ENCODE measurements at regions not wholly inside any gene's neighbourhood (a gene's known extent, or its start where the extent isn't known, plus 50 kb on each side); places are given as distances from the start of the nearest gene placed in this dataset.
"Not testable (repeated sequence)": the region's sequence is repeated elsewhere in the genome, so short reads cannot be mapped to it uniquely, and the experiment has no call there.

DNA sequence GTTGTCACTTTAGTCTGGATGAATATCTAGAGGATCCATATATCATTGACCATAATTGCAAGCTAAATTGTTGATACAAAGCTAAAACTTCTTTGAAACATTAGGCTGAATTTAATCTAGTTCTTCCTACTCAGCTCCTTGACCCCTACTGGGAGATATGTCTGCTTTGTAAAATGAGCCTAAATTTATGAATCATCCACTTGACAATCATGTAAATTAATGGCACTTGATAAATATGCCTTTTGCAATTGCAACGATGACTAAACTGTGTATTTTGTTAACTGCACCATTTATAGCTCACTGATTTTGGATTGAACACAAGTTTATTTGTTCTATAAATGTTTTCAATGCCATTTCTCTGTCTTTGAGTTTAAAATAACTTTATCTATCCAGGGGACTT lies 1616.5 kb upstream of the FLRT2 start:
- H3K36me3 ChIP-seq, result no peaks in the 10 kb centered on the region
- H3K27me3 ChIP-seq, result no peaks in the 10 kb centered on the region
- no peak for DNase-seq
- WGBS, 3 donors, result 3 to 33% (median 14%) methylated on average over 1 of the region's 1 CpG
- H3K9me3 ChIP-seq, result no peaks in the 10 kb centered on the region
- no peak overlapping the region for H3K27ac ChIP-seq
- no peak for TF ChIP-seq EP300 (IDR thresholded peaks at IDR 0.05)
- TF ChIP-seq POLR2A (IDR thresholded peaks at IDR 0.05), result no peak
- TF ChIP-seq, protein P1, sequence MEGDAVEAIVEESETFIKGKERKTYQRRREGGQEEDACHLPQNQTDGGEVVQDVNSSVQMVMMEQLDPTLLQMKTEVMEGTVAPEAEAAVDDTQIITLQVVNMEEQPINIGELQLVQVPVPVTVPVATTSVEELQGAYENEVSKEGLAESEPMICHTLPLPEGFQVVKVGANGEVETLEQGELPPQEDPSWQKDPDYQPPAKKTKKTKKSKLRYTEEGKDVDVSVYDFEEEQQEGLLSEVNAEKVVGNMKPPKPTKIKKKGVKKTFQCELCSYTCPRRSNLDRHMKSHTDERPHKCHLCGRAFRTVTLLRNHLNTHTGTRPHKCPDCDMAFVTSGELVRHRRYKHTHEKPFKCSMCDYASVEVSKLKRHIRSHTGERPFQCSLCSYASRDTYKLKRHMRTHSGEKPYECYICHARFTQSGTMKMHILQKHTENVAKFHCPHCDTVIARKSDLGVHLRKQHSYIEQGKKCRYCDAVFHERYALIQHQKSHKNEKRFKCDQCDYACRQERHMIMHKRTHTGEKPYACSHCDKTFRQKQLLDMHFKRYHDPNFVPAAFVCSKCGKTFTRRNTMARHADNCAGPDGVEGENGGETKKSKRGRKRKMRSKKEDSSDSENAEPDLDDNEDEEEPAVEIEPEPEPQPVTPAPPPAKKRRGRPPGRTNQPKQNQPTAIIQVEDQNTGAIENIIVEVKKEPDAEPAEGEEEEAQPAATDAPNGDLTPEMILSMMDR (IDR thresholded peaks at IDR 0.05), result no peak
- intact Hi-C loops (cut with DNase I), result no loop called here
- no peaks in the 10 kb centered on the region for H3K4me1 ChIP-seq (ENCODE audit: insufficient read depth)
- no peak overlapping the region for H3K4me3 ChIP-seq

DNA sequence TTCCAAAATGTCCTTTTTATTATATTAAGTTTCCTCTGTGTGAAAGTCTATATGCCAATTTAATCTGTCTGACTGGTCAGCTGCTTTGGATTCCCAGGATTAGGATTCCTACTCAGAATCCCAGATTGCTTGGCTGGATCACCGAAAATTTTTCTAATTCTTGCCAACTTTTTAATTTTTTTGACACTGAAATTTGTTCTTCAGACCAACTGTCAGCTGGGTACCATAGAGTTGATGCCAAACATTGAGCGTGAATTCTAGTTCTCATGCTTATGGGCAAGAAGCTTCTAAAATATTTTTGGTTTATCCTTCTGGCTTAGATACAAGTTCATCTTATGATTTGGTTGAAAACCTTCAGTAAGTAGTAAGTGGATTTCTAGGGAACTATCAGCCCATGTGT lies 1611.4 kb upstream of the FLRT2 start:
- Histone ChIP-seq H3K27ac (no peak overlapping the region), H3K4me3 (no peak overlapping the region), H3K9me3 (no peaks in the 10 kb centered on the region), H3K27me3 (no peaks in the 10 kb centered on the region), H3K36me3 (no peaks in the 10 kb centered on the region), H3K4me1 (ENCODE audit: insufficient read depth) (no peaks in the 10 kb centered on the region)
- intact Hi-C loops (cut with DNase I), result no loop called here
- no peak for DNase-seq
- 88 to 96% (median 93%) methylated on average over 2 of the region's 2 CpGs for WGBS, 3 donors
- TF ChIP-seq EP300 (IDR thresholded peaks at IDR 0.05), result no peak
- TF ChIP-seq, protein P1 (IDR thresholded peaks at IDR 0.05), result no peak
- no peak for TF ChIP-seq POLR2A (IDR thresholded peaks at IDR 0.05)

DNA sequence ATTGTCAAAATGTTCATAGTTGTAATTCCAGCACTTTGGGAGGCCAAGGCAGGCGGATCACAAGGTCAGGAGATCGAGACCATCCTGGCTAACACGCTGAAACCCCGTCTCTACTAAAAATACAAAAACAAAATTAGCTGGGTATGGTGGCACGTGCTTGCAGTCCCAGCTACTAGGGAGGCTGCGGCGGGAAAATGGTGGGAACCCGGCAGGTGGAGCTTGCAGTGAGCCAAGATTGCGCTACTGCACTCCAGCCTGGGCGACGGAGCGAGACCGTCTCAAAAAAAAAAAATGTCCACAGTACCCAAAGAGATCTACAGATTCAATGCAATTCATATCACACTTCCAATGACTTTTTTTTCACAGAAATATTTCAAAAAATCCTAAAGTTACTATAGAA lies 1610.3 kb upstream of the FLRT2 start:
- H3K4me3 ChIP-seq; H3K9me3 ChIP-seq; DNase-seq; H3K4me1 ChIP-seq (ENCODE audit: insufficient read depth); intact Hi-C loops (cut with DNase I); H3K27me3 ChIP-seq; H3K27ac ChIP-seq; H3K36me3 ChIP-seq: not testable (repeated sequence)
- WGBS, 3 donors, result 95 to 96% (median 96%) methylated on average over 13 of the region's 13 CpGs

DNA sequence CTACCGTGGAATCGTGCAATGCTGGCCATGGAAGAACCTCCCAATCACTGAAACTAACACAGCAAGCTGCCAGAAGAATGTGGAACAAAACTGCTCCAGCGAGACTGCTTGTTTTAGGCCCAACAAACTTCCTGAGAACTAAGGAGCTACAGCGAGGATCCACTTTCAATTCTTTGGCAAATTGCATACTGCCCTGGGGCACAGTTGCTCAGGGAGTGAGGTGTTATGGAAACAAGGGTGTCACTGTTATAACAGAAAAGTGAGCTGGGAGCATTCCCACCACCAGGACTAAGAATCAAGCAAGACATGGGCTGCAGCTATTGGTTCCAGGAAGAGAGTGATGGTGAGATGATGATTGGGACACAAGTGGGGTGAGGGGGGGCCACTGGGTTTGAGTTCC lies 1606.1 kb upstream of the FLRT2 start:
- H3K9me3 ChIP-seq, result no peaks in the 10 kb centered on the region
- no peak overlapping the region for H3K27ac ChIP-seq
- no peaks in the 10 kb centered on the region for H3K27me3 ChIP-seq
- intact Hi-C loops (cut with DNase I), result no loop called here
- TF ChIP-seq, protein P1 (IDR thresholded peaks at IDR 0.05), result no peak
- TF ChIP-seq EP300 (IDR thresholded peaks at IDR 0.05) (no peak), POLR2A (IDR thresholded peaks at IDR 0.05) (no peak)
- no peaks in the 10 kb centered on the region for H3K36me3 ChIP-seq
- DNase-seq, result no peak
- H3K4me1 ChIP-seq (ENCODE audit: insufficient read depth), result no peaks in the 10 kb centered on the region
- WGBS, 3 donors, result 93 to 96% (median 94%) methylated on average over 4 of the region's 4 CpGs
- H3K4me3 ChIP-seq, result no peak overlapping the region

DNA sequence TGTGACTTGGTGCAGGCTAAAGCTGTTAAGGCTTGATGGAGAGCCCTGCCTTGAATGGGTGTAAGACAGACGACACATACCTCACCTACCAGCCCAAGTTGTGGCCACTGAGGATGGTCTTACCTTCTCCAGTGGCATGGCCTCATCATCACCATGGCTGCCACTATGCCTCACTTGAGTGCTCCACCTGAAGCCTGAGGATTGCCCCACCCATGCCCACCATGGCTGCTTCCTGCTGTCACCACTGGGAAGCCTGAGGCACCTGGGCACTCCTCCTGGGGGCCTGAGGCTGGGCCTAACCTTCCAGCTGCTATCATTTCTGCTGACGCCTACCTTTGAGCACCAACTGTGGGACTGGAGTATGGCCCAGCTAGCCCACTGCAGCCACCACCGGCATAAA lies 1605.7 kb upstream of the FLRT2 start:
- WGBS, 3 donors, result 98 to 100% (median 98%) methylated on average over 3 of the region's 3 CpGs

More for the DNA sequence above, 1605.7 kb upstream of the FLRT2 start:
- H3K9me3 ChIP-seq, result no peaks in the 10 kb centered on the region
- intact Hi-C loops (cut with DNase I), result no loop called here
- H3K27me3 ChIP-seq, result no peaks in the 10 kb centered on the region
- no peak overlapping the region for H3K27ac ChIP-seq
- H3K36me3 ChIP-seq, result no peaks in the 10 kb centered on the region
- no peaks in the 10 kb centered on the region for H3K4me1 ChIP-seq (ENCODE audit: insufficient read depth)
- DNase-seq, result no peak
- H3K4me3 ChIP-seq, result no peak overlapping the region
- no peak for TF ChIP-seq POLR2A (IDR thresholded peaks at IDR 0.05)
- no peak for TF ChIP-seq EP300 (IDR thresholded peaks at IDR 0.05)
- TF ChIP-seq, protein P1 (IDR thresholded peaks at IDR 0.05), result no peak

Measured in ovary (tissue), 7 donors.